ENCODE measurements at regions not wholly inside any gene's neighbourhood (a gene's known extent, or its start where the extent isn't known, plus 50 kb on each side); places are given as distances from the start of the nearest gene placed in this dataset.
"Not testable (repeated sequence)": the region's sequence is repeated elsewhere in the genome, so short reads cannot be mapped to it uniquely, and the experiment has no call there.

DNA sequence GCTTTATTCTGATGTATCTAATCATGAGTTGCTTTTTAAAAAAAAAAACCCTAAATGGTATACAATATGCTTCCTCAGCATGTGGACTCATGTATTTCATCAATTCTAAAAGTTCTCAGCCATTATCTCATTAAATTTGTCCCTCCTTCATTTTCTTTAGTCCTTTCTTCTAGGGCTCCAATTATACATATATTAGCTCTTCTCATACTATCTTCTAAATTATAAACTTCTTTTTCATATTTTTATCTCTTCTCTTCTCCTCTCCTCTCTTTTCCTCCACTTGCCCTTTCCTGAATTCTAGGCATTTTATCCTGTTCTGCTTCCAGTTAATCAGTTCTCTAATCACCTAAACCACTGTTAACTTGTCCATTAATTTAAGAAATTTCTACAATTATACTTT, 55.0 kb upstream of the IL33 start:
- DNase-seq (ENCODE audit: low read depth, low spot score), result no peak

DNA sequence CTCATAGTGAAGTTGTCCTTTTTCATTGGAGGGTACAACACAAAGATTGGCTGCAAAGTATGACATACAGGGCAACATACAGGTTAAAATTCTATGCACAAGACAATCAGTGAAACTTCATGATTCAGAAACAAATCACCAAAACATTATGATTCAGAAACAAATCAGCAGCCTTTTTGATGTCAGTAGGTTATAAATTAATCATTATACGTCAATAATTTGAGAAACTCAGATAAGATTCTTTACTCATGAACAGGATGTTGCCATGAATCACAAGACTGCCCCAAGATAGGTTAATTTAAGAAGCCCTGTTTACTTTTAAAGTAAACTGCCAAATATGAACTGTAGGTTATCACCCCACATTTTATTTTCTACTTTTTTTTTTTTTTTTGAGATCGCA, 62.2 kb upstream of the IL33 start:
- DNase-seq (ENCODE audit: low read depth, low spot score), result no peak

DNA sequence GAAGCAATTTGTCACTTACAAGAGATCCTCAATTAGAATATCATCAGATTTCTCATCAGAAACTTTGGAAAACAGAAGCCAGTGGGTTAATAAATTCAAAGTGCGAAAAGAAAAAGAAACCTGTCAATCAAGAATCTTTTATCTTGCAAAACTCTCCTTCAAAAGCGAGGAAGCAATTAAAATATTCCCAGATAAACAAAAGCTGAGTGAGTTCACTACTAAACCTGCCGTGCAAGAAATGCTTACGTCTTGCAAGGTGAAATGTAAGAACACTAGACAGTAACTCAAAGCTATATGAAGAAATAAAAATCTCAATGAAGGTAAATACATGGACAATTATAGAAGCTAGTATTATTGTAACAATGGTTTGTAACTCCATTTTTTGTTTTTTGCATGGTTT, 62.8 kb upstream of the IL33 start:
- DNase-seq (ENCODE audit: low read depth, low spot score), result no peak

DNA sequence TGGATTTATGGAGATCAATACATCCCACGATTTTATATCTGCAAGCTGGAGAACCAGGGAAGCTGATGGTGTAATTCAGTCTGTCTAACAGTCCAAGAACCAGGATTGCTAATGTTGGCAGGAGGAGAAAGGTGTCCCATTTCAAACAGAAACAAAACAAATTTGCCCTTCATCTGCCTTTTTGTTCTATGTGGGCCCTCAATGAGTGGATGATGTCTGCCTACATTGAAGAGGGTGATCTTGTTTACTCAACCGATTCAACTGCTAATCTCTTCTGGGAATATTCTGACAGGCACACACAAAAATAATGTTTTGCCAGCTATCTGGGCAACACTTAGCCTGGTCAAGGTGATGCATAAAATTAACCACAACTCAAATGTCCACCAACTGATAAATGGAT, 65.1 kb upstream of the IL33 start:
- no peak for DNase-seq (ENCODE audit: low read depth, low spot score)

DNA sequence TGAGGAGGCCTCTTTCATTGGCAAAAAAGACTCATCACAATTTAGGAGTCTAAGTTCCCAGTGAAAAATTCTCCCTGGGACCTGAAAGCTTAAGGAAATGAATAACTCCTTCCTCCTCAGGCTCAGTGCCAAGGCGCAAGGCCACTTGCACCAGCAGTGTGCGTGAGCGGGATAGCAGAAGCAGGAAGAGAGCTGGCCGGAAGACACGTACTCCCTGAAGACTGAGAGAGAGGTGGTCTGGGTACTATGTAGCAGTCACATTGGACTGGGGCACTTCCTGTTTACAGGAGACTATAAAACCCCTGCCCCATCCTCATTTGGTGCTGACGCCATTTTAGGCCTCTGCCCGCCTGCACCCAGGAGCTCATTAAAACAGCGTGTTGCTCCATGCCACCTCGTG, 66.3 kb upstream of the IL33 start:
- DNase-seq (ENCODE audit: low read depth, low spot score), result no peak

DNA sequence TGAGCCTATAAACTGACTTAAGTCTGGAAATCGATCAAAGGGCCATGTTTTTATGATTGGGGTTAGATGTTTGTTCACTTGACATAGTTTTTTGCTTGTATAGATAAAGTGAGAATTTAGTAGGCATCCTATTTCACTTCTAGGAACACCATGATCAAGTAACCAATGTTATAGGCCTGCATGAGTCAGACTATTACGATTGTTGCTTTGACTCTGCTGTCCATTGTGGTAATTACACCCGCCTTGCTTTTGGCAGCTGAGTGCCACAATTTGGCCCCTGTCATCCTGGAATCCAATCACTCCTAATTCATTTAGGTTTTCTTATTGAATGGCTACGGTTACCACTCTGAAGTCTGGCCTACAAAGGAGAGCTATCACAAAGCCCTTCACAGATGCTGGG, 67.8 kb upstream of the IL33 start:
- DNase-seq (ENCODE audit: low read depth, low spot score), result no peak

DNA sequence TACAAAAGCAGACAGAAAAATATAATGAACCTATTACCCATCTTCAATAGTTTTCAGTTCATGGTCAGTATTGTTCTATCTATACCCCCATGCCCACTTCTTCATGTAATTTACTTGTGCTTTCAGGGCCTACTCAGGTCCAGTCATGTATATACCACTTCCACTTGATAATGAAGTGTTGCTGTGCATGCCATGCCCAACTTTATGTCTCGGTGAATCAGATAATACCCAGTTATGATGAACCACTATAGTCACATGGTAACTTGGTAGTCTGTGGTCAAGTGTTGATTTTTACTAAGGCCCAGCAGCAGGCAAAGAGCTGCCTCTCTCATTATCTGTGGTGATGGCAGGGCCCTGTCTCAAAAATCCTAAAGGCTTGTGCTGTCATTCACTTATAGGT, 70.7 kb upstream of the IL33 start:
- no peak for DNase-seq (ENCODE audit: low read depth, low spot score)

DNA sequence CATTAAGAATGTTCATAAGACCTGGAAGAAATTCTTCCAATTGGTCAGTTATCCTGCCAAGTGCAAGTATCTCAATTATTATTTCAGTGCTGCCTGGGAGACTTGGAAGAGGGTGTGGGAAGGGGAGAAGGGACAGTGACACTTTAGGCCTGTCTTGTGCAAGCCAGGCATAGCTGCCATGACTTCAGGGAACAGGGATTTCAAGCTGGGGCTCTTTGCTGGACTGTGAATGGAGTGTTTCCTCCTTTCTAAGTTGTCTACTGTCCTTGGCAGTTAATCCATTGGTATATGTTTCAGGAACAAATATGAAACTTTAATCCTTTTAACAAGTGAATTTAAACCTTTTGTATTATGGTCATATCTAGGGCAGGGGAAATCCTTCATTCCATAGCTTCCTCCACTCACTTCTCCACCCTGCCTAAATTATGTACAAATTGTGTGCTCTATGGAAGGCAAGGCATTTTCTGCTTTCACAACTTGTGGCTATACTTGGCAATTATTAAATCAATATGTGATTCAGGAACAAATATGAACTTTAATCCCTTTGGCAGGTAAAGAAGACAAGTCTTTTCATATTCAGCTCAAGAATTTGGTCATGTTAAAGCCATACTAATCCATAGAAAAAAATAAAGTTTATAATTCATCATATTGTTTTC, 72.7 kb upstream of the IL33 start:
- DNase-seq (ENCODE audit: low read depth, low spot score), result no peak

DNA sequence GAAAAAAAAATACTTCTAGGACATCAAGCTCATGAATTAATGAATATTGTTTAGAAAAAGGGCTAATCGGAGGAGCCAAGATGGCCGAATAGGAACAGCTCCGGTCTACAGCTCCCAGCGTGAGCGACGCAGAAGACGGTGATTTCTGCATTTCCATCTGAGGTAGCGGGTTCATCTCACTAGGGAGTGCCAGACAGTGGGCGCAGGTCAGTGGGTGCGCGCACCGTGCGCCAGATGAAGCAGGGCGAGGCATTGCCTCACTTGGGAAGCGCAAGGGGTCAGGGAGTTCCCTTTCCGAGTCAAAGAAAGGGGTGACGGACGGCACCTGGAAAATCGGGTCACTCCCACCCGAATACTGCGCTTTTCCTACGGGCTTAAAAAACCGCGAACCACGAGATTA, 79.8 kb upstream of the IL33 start:
- not testable (repeated sequence) for DNase-seq (ENCODE audit: low read depth, low spot score)

DNA sequence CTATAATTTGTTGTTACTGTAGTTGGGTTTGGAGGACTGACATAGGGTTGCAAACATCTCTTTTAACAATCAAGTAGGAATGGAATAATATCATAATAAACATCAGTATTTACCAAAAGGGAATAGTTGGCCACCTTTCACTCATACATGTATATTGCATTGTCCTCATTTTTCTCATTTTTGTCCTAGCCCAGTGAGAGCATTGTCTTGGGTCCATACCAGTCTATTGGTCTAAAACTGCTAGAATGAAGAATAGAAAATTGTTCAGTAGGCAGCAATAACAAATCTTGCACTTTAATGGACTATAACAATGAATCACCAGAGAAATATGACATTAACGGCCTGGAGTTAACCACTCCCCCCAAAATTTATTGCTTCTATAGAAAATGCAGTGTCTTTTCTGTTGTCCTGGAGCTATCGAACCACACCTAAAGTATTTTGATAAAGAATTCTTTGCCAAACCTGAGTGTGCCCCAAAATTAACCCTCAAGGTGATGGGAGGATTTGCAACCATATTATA, 80.9 kb upstream of the IL33 start:
- no peak for DNase-seq (ENCODE audit: low read depth, low spot score)

DNA sequence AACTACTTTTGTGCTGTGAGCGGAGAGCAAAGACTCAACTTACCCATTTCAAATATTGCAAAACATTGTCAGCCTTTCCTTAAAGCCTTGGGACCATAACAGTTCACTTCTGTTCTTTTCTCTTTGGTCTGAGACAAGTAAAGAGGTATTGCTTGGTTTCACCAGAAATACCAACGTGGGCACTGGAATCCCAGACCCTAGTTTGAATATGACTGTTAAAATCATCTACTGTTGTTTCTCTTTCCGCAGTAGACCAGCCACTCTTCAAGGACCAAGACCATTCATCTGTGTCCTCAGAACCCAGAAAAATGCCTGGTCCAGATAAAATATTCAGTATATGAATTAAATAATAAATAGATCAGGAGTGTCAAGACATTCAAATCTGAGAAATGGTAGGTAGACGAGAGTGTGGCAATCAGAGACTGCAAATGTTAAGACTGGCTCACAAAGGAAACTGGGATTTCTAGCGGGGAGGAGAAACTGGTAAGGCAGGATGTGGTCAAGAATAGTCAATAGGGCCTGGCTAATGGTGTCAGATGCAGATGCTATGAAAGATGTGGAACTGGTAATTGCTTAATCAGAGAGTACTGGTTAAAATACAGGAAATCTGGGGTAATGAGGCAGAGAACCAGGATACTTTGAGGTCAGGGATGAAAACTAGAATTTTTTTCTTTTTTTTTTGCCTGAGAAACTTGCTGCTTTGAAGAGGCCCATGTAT, 82.1 kb upstream of the IL33 start:
- no peak for DNase-seq (ENCODE audit: low read depth, low spot score)

DNA sequence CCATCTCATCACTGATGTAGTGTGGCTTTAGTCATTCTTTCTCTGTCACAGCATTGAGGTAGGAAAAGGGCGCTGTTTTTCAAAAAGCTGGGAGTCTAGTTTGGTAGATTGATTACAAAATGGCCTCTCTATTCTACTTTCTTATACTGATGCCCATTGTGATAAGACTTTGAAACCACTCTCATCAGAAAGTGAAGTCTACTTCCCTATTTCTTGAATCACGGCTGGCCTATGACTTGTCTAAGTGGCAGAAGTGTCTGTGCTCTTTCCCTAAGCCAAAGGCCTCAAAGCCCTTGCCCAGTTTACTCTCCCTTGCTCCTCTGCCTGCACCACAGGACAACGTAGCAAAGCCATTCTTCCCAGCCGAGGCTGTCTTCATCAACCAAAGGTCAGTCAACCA, 83.0 kb upstream of the IL33 start:
- no peak for DNase-seq (ENCODE audit: low read depth, low spot score)

DNA sequence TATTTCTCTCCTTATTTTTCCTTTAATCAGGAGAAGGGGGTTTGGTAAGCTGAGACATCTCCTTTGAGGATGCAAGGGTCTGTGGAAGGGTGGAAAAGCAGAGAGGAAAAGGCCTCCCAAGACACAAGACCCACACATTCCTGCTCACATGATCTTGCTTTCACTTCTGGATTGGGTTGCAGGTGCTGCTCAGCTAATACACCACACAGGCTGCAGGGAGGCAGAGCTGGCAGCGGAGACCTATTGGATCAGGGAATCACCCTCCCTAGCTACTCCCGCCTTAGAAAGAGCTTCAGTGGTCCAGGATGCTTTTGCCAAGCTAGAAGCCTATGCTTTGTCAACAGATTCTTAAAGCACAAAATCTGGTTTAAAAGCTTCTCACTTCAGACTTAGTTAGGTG, 87.6 kb upstream of the IL33 start:
- DNase-seq (ENCODE audit: low read depth, low spot score), result no peak

DNA sequence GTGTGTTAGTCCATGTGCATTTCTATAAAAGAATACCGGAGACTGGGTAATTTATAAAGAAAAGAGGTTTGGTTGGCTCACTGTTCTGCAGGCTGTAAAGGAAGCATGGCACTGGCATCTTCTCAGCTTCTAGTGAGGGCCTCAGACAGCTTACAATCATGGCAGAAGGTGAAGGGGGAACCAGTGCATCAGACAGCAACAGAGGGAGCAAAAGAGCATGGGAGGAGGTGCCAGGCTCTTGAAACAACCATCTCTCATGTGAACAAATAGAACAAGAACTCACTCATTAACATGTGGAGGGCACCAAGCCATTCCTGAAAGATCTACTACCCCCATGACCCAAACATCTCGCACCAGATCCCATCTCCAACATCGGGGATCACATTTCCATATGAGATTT, 89.2 kb upstream of the IL33 start:
- peak; percentile 10 for DNase-seq (ENCODE audit: low read depth, low spot score)

DNA sequence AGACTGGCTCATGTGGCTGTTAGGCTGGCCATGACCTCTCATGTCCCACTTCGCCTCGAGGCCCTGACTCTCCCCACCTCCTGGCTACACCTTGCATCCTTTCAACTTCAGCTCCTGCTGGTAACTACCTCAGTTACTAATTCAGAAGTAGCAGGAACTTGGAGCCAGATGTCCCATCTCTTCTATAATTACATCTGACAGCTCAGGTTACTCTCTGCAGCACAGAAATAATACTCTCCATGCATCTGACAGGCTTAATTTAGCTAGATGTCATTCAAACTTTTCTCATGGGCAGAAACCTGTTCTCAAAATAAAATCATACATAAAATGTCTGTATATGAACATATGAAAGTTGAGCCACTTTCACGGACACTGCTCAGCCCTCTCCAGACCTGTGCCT, 92.2 kb upstream of the IL33 start:
- no peak for DNase-seq (ENCODE audit: low read depth, low spot score)

DNA sequence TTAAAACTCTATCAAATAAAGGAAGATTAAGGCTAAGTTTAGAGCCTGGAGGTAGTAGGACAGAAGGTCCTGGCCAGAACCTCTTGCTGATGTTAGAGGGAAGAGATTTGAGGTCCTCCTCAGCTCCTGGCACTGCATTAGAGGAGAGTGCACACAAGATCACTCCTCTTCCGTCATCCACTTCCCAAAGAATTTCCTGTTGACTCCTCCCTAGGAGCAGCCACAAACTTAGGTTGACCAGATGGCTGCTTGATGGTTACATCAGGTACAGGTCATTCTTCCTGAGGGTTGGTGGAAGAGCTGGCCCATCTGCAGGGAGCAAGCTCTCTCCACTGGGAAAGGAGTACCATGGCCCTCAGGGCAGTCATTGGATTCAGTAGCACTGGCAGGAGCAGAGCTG, 93.9 kb upstream of the IL33 start:
- DNase-seq (ENCODE audit: low read depth, low spot score), result no peak

DNA sequence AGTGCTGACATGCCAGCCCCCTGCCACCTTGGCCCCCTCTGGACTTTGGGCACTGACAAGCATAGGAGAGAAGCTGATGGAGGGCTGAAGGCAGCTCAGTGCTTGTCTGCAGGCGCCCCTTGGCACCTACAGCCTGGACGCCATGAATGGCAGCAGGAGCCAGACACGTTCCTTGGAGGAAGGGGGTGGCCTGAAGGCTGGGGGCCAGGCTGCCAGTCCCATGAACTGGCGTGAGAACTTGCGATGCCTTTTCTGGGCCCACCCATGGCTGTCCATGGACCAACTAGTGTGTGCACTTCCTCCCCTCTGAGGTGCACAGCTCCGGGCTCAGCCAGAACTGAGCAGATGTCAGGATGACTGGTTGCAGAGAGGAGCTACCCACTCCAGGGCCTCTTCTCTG, 99.0 kb upstream of the RANBP6 start:
- no peak for DNase-seq (ENCODE audit: low read depth, low spot score)

DNA sequence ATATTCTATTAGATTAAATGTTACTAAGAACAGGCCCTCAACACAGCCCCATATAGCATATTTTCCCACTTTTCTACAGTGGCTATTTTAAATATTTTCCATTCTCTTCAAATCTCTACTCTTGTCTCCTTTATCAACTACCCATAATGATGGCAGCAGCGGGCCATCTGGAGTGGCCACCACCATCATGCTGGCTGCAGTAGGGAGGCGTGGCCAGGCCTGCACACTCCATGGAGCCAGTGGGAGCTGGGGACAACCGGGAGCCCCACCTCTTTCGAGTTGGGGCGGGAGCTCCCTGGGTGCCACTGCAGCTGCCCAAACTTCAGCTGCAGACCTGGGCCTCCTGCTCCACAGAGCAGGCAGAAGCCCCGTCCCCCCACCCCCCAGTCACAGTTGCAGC, 98.4 kb upstream of the RANBP6 start:
- no peak for DNase-seq (ENCODE audit: low read depth, low spot score)

DNA sequence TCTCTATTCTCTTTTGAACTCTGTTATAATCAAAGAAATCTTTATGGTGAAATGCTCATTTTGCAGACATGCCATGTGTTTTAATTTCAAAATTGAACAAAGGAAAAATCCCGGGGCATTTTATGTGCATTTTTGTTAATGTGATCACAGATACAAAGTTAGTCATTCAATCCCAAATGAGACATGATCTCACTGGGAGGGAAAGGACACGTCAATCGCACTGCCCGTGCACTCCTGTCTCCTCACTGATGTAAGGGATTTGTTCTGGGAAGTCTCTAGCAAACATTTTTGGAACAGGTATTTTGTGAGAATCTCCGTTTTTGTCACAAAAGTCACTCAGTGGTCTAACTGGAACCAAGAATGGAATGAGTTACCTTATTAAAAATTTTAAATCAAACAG, 97.9 kb upstream of the RANBP6 start:
- no peak for DNase-seq (ENCODE audit: low read depth, low spot score)

DNA sequence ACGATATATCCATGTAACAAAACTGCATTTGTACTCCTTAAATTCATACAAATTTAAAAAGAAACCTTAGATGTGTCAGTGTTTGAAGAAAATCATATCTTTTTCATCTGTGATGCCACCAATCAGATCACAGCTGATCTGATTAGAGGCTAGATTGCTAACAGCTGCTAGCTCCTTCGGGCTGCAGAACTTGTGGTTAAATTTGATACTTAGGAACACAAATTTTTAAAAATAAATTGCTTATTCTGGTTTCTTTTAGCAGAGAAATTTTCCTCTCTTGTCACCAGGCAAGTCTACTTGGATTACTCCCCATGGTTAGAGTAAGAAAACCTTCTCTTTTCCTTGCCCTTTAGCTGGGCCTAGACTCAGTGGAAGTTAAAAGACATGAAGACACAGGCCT, 94.6 kb upstream of the RANBP6 start:
- no peak for DNase-seq (ENCODE audit: low read depth, low spot score)

DNA sequence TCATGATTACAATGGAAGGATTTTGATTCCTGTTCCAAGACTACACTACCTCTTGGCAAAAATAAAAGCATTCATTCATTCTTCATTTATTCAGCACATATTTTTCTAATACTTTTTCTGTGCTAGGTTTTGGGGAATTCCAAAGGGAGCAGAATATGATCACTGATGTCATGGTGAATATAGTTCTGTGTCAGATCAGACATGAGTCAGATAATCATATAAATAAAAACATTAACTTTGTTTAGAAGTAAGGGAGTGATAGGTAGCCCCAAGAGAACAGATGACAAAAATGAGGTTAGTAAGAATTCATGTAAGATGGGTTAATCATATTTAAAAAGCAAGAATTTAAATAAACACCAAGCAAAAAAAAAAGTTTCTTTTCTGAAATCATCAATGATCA, 94.1 kb upstream of the RANBP6 start:
- DNase-seq (ENCODE audit: low read depth, low spot score), result no peak

DNA sequence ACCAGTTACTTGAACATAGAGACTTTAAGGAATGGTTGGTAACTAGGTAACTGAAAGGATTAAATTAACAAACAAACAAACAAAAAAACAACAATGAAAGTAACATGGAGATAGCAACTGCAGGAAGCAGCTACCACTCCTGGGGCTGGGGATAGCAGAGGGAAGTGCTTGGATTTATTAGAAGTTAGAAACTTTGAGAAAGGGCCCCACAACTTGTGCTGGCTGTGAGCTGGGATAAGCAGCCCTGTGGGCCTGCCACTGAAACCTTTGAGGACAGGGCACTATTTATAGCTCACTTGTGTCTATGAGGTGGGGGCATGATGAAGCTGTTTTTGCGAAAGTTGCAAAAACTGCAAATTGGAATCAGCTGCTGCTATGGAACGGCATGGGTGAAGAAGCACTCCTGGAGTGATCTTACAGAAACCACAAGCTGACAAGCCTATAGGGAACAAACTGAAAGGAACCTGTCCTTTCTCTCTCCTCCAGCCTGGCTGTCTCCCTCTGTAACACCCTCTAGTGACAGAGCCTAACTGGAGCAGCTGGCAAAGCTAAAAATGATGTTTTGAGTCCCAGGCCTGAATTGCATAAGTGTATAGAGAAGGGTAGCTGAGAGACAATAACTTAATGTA, 91.4 kb upstream of the RANBP6 start:
- DNase-seq (ENCODE audit: low read depth, low spot score), result peak; percentile 32

DNA sequence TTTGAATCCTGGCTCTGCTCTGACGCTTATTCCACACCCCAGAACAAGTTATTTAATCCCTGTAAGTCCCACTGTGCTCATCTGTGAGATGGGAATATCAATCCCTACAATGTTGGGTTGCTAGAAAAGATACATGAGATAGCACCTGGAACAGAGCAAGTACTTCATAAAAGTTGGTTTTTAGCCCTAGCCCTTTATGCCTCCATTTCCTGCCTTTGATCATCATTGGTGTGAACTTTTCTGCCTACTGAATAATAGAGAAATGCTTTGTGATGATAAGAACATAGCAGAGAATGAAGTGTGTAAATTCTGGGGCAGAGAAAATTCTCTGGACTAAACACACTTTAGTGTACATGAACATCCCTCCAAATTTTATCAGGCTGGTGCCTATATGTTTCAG, 90.3 kb upstream of the RANBP6 start:
- DNase-seq (ENCODE audit: low read depth, low spot score), result no peak

Measured in ELF-1 (cell line).